IMR-90 (cell line): ENCODE measurements at regions not wholly inside any gene's neighbourhood (a gene's known extent, or its start where the extent isn't known, plus 50 kb on each side); places are given as distances from the start of the nearest gene placed in this dataset.

Source experiments
- CEBPB ChIP-seq: IDR thresholded peaks from 2 replicates; pipeline ENCODE4 v1.6.1; 2012; ENCODE audit warnings: low read depth, low read length, improper control_type of control experiment
- CHD1 ChIP-seq: IDR thresholded peaks from 2 replicates; pipeline ENCODE4 v1.6.1; 2012; ENCODE audit warnings: low read depth, low read length, improper control_type of control experiment
- FOS ChIP-seq: fragments of 150-350 bp; IDR thresholded peaks from 2 replicates; pipeline ENCODE4 v1.6.1; 2016; ENCODE audit warnings: low read depth, low read length
- MXI1 ChIP-seq: IDR thresholded peaks from 2 replicates; pipeline ENCODE4 v1.6.1; 2012; ENCODE audit warnings: low read depth, mild to moderate bottlenecking, low read length, moderate library complexity, borderline replicate concordance
- NFE2L2 ChIP-seq: fragments of 150-350 bp; IDR thresholded peaks from 2 replicates; pipeline ENCODE4 v1.6.1; 2016; ENCODE audit warnings: low read depth, mild to moderate bottlenecking, low read length
- POLR2A ChIP-seq: IDR thresholded peaks from 2 replicates; pipeline ENCODE4 v1.6.1; 2012; ENCODE audit warnings: mild to moderate bottlenecking, low read depth, low read length
- RAD21 ChIP-seq: IDR thresholded peaks from 2 replicates; pipeline ENCODE4 v1.6.1; 2012; ENCODE audit warnings: low read length, improper control_type of control experiment
- RCOR1 ChIP-seq: IDR thresholded peaks from 2 replicates; pipeline ENCODE4 v1.6.1; 2012; ENCODE audit warnings: mild to moderate bottlenecking, low read length, improper control_type of control experiment; ENCODE audit not compliant: insufficient replicate concordance
- RFX5 ChIP-seq: IDR thresholded peaks from 2 replicates; pipeline ENCODE4 v1.8.0; 2012; ENCODE audit warnings: low read depth, mild to moderate bottlenecking, low read length, moderate library complexity
- TF ChIP-seq, protein P1 (sequence below): conservative IDR thresholded peaks from 2 replicates; pipeline ENCODE4 v1.5.1; 2012; ENCODE audit warnings: mild to moderate bottlenecking, low read depth, low read length, improper control_type of control experiment
- TF ChIP-seq, protein P2 (sequence below): fragments of 150-350 bp; IDR thresholded peaks from 2 replicates; pipeline ENCODE4 v1.6.1; 2017; ENCODE audit warnings: mild to moderate bottlenecking, antibody characterized with exemption, low read length, low read depth

DNA sequence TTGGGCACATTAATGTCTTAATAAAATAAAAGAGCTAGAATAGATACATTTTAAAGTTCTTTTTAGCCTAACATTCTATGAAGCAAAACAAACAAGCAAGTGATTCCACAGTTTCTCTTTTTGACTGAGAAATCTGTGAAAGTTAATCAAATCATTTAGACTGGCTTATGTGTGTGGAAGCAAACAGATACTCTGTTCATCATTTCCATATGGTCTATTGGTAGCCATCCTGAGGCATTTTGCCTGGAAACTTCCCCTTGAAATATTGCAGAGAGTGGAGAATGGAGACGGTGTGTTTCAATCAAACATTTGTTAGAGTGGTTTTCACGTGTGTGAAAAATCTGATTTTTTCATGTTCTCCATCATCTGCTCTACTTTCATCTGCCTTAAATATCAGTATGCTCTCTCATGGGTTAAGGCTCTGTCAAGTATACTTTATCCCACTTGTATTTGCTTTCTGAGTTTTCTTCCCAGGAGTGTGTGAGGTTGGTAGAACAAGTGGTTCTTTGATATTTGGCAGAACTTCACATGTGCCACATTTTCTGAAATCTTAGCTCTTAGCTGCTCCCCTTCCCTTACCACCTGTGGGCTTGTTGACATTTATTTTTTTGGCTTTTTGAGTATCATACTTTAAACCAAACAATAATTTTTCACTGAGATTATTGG, 139.1 kb upstream of the PTGFR start:
- TF ChIP-seq FOS (no peak), RAD21 (no peak), CEBPB (no peak), POLR2A (no peak), MXI1 (no peak), NFE2L2 (no peak), CHD1 (no peak), RFX5 (no peak), RCOR1 (no peak)
- TF ChIP-seq, protein P1, sequence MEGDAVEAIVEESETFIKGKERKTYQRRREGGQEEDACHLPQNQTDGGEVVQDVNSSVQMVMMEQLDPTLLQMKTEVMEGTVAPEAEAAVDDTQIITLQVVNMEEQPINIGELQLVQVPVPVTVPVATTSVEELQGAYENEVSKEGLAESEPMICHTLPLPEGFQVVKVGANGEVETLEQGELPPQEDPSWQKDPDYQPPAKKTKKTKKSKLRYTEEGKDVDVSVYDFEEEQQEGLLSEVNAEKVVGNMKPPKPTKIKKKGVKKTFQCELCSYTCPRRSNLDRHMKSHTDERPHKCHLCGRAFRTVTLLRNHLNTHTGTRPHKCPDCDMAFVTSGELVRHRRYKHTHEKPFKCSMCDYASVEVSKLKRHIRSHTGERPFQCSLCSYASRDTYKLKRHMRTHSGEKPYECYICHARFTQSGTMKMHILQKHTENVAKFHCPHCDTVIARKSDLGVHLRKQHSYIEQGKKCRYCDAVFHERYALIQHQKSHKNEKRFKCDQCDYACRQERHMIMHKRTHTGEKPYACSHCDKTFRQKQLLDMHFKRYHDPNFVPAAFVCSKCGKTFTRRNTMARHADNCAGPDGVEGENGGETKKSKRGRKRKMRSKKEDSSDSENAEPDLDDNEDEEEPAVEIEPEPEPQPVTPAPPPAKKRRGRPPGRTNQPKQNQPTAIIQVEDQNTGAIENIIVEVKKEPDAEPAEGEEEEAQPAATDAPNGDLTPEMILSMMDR: no peak
- TF ChIP-seq, protein P2, sequence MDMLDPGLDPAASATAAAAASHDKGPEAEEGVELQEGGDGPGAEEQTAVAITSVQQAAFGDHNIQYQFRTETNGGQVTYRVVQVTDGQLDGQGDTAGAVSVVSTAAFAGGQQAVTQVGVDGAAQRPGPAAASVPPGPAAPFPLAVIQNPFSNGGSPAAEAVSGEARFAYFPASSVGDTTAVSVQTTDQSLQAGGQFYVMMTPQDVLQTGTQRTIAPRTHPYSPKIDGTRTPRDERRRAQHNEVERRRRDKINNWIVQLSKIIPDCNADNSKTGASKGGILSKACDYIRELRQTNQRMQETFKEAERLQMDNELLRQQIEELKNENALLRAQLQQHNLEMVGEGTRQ: no peak
